PFSK-1 (cell line): ENCODE measurements at regions not wholly inside any gene's neighbourhood (a gene's known extent, or its start where the extent isn't known, plus 50 kb on each side); places are given as distances from the start of the nearest gene placed in this dataset.

Experiments used
- POLR2AphosphoS5 ChIP-seq: IDR thresholded peaks from 2 replicates; pipeline ENCODE4 v1.6.1; 2012; ENCODE audit warnings: low read depth, mild to moderate bottlenecking, control low read depth, low read length, moderate library complexity
- TAF1 ChIP-seq: IDR thresholded peaks from 2 replicates; pipeline ENCODE4 v1.6.1; 2012; ENCODE audit warnings: low read length, control low read depth, borderline replicate concordance; ENCODE audit not compliant: insufficient read depth
- TF ChIP-seq, protein P1 (sequence below), 2 experiments: IDR thresholded peaks; 2 replicates each; pipeline versions ENCODE4 v1.6.1 to v1.8.0; 2011 to 2012; ENCODE audit warnings: low read depth in 2 of 2, low read length in 2 of 2, control low read depth in 1 of 2, inconsistent platforms in 1 of 2, mild to moderate bottlenecking in 1 of 2, moderate library complexity in 1 of 2; ENCODE audit not compliant: insufficient read depth in 1 of 2

- TF ChIP-seq, protein P1, sequence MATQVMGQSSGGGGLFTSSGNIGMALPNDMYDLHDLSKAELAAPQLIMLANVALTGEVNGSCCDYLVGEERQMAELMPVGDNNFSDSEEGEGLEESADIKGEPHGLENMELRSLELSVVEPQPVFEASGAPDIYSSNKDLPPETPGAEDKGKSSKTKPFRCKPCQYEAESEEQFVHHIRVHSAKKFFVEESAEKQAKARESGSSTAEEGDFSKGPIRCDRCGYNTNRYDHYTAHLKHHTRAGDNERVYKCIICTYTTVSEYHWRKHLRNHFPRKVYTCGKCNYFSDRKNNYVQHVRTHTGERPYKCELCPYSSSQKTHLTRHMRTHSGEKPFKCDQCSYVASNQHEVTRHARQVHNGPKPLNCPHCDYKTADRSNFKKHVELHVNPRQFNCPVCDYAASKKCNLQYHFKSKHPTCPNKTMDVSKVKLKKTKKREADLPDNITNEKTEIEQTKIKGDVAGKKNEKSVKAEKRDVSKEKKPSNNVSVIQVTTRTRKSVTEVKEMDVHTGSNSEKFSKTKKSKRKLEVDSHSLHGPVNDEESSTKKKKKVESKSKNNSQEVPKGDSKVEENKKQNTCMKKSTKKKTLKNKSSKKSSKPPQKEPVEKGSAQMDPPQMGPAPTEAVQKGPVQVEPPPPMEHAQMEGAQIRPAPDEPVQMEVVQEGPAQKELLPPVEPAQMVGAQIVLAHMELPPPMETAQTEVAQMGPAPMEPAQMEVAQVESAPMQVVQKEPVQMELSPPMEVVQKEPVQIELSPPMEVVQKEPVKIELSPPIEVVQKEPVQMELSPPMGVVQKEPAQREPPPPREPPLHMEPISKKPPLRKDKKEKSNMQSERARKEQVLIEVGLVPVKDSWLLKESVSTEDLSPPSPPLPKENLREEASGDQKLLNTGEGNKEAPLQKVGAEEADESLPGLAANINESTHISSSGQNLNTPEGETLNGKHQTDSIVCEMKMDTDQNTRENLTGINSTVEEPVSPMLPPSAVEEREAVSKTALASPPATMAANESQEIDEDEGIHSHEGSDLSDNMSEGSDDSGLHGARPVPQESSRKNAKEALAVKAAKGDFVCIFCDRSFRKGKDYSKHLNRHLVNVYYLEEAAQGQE (IDR thresholded peaks at IDR 0.05; ENCODE audit: insufficient read depth in 1 of 2, low read depth in 2 of 2, low read length in 2 of 2): no peak
- TF ChIP-seq TAF1: no peak
- no peak for TF ChIP-seq POLR2AphosphoS5
Observed at GRCh38 chr5:92460505-92460904, 1077.4 kb upstream of the ARRDC3 start.
